HFFc6 (cell line): ENCODE measurements at regions not wholly inside any gene's neighbourhood (a gene's known extent, or its start where the extent isn't known, plus 50 kb on each side); places are given as distances from the start of the nearest gene placed in this dataset.

Experiments
- DNase-seq: peaks from one replicate; pipeline ENCODE4 v3.0.0-alpha.2; 2018
- H3K27ac Mint-ChIP-seq: 2 replicates; pipeline ENCODE4 v1.8.0; 2020; ENCODE audit warnings: mild to moderate bottlenecking, mixed read lengths
- H3K27me3 Mint-ChIP-seq: 2 replicates; pipeline ENCODE4 v1.8.0; 2021; ENCODE audit warnings: mild to moderate bottlenecking, moderate library complexity, mixed read lengths; ENCODE audit not compliant: insufficient read depth
- H3K36me3 Mint-ChIP-seq: 2 replicates; pipeline ENCODE4 v1.8.0; 2021; ENCODE audit warnings: low read depth, mixed read lengths
- H3K4me1 Mint-ChIP-seq: 2 replicates; pipeline ENCODE4 v1.8.0; 2020; ENCODE audit warnings: low read depth, mixed read lengths
- H3K4me3 Mint-ChIP-seq: 2 replicates; pipeline ENCODE4 v1.8.0; 2020; ENCODE audit warnings: mild to moderate bottlenecking, moderate library complexity, mixed read lengths
- H3K9me3 Mint-ChIP-seq: 2 replicates; pipeline ENCODE4 v1.8.0; 2020; ENCODE audit warnings: mild to moderate bottlenecking, mixed read lengths
- TF ChIP-seq, protein P1 (sequence below): fragments of 200-600 bp; sonication (generic); IDR thresholded peaks from 2 replicates; pipeline ENCODE4 v1.5.0; 2021; ENCODE audit warnings: antibody characterized with exemption, mild to moderate bottlenecking

DNA sequence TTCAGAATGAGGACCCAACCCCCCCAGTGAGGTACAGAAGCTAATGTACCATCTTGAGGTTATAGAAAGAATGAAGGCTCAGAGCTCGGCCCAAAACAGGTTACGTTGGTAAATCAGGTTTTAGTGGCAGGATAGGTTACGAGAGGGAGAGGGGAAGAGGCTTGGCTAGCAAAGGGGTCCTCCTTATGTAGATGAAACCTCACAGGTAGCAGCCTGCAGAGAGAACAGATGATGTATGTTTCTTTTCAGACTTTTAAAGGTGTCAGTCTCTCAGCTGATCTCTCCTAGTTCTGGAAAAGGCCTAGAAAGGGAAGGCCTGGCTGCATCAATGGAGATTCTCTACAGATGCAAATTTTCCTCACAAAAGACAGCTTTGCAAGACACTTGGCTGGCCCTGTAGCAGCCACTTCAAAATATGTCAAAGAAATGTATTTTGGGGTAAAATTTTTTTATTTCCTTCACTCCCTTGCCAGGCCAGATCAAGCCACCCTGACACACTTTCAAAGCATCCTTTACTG, 71.7 kb upstream of the CPSF6 start:
- H3K4me3 Mint-ChIP-seq: no peak overlapping the region
- DNase-seq: no peak
- TF ChIP-seq, protein P1, sequence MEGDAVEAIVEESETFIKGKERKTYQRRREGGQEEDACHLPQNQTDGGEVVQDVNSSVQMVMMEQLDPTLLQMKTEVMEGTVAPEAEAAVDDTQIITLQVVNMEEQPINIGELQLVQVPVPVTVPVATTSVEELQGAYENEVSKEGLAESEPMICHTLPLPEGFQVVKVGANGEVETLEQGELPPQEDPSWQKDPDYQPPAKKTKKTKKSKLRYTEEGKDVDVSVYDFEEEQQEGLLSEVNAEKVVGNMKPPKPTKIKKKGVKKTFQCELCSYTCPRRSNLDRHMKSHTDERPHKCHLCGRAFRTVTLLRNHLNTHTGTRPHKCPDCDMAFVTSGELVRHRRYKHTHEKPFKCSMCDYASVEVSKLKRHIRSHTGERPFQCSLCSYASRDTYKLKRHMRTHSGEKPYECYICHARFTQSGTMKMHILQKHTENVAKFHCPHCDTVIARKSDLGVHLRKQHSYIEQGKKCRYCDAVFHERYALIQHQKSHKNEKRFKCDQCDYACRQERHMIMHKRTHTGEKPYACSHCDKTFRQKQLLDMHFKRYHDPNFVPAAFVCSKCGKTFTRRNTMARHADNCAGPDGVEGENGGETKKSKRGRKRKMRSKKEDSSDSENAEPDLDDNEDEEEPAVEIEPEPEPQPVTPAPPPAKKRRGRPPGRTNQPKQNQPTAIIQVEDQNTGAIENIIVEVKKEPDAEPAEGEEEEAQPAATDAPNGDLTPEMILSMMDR: no peak
- peaks cover 7% of the 10 kb centered on the region for H3K27me3 Mint-ChIP-seq
- no peaks in the 10 kb centered on the region for H3K9me3 Mint-ChIP-seq
- no peak overlapping the region for H3K27ac Mint-ChIP-seq
- H3K4me1 Mint-ChIP-seq: peaks cover 5% of the 10 kb centered on the region
- no peaks in the 10 kb centered on the region for H3K36me3 Mint-ChIP-seq

DNA sequence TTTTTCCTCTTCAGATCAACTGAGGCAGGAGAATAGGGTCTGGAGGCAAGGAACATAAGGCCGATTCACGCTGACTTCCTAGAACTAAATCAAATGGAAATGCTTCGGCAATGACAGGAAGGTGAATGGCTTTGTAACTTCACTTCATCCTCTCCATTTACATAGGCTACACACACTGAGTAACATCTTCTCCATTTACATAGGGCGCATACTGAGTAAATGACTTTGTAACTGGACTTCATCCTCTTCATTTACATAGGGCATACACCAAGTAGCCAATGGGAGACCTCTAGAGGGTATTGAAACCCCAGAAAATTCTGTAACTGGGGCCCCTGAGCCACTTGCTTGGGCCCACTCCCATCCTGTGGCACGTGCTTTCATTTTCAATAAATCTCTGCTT, 71.0 kb upstream of the CPSF6 start:
- Mint-ChIP-seq H3K36me3 (no peaks in the 10 kb centered on the region), H3K27me3 (peaks cover 9% of the 10 kb centered on the region), H3K9me3 (no peaks in the 10 kb centered on the region), H3K27ac (no peak overlapping the region), H3K4me3 (peak overlapping the region; percentile 27; the same call in 1 of the 2 replicates), H3K4me1 (peaks cover 5% of the 10 kb centered on the region)
- DNase-seq: no peak
- TF ChIP-seq, protein P1: no peak

DNA sequence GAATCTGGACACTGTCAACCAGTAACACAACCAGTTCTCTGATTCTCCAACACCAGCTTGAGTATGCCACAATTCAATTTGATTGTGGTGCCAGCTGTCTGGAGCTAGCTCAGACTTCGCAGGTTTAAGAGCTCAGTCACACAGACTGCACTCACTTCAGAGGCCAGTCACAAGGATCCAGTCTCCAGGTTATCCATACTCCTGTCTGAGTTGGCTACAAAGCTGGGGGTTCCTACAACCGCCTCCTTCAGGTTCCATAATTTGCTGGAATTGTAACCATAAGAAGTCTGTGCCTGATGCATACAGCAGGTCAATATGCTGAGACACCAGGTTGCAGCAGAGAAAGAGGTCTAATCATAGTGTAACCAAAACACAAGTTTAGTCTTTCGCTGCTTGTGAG, 70.5 kb upstream of the CPSF6 start:
- H3K36me3 Mint-ChIP-seq: no peaks in the 10 kb centered on the region
- no peaks in the 10 kb centered on the region for H3K9me3 Mint-ChIP-seq
- H3K4me1 Mint-ChIP-seq: peaks cover 5% of the 10 kb centered on the region
- TF ChIP-seq, protein P1: no peak
- no peak for DNase-seq
- H3K4me3 Mint-ChIP-seq: peak overlapping the region; percentile 27; the same call in 1 of the 2 replicates
- peaks cover 14% of the 10 kb centered on the region for H3K27me3 Mint-ChIP-seq
- H3K27ac Mint-ChIP-seq: no peak overlapping the region

DNA sequence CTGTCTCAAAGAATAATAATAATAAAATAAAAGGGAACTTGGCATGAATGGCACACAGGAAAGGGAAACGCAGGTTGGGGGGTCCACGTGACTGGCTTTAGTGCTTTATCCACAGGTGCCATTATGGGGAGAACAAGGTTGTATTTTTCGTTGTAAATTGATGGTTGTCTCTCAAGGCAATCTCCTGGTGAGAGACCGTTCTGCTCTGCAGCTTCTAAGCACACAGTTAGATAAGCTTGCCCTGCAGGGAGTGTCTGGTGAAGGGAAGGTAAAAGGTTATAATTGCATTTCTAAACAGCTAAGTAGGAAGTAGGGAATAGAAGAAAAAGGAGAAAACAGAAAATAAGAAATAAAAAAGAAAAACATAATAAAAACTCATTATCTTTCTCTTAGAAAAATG, 69.1 kb upstream of the CPSF6 start:
- Mint-ChIP-seq H3K9me3 (no peaks in the 10 kb centered on the region), H3K27ac (no peak overlapping the region), H3K4me1 (peaks cover 5% of the 10 kb centered on the region), H3K27me3 (peaks cover 18% of the 10 kb centered on the region), H3K4me3 (no peak overlapping the region), H3K36me3 (no peaks in the 10 kb centered on the region)
- TF ChIP-seq, protein P1: no peak
- no peak for DNase-seq

DNA sequence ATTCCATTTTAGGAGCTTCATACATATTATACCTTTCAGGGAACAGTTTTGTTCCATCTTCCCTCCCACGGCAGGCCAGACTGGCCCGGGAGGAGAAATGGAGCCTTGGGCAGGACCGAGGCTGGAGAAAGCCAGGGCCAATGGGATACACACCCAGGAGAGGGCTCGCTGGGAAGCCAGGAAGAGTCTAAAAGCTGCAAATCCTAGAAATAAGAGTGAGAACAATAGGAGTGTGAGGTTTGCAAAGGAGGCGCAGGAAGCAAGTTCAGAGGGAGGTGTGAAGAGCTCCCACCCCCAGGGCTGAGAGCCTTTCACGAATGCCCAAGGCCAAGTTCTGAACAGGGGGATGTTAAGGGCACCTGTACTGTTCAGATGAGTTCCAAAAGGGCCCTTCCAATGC, 67.5 kb upstream of the CPSF6 start:
- Mint-ChIP-seq H3K9me3 (no peaks in the 10 kb centered on the region), H3K4me1 (peaks cover 5% of the 10 kb centered on the region), H3K36me3 (no peaks in the 10 kb centered on the region), H3K27me3 (peaks cover 30% of the 10 kb centered on the region), H3K4me3 (no peak overlapping the region), H3K27ac (no peak overlapping the region)
- TF ChIP-seq, protein P1: no peak
- DNase-seq: no peak

DNA sequence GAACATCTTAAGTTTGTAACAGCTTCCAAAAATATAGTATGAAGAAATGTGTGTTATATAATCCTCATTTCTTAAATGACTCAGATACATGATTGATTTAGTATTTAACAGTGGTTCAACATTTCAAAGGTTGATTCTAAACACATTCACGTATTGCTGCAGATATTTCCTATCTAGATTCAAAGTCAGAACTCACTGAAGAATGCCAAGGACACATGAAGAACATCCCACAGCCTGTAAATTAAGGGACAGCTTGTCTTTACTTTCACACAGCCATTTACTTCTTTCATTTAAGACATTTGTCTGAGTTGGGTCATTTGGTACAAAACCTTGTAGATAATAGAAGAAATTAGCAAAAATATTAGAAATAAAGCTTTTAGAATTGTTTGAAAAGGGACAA, 66.9 kb upstream of the CPSF6 start:
- TF ChIP-seq, protein P1: no peak
- Mint-ChIP-seq H3K9me3 (no peaks in the 10 kb centered on the region), H3K4me3 (no peak overlapping the region), H3K4me1 (peaks cover 5% of the 10 kb centered on the region), H3K36me3 (no peaks in the 10 kb centered on the region), H3K27ac (no peak overlapping the region), H3K27me3 (peaks cover 30% of the 10 kb centered on the region)
- no peak for DNase-seq
